Occipital lobe (tissue), 1 donor: ENCODE measurements at regions not wholly inside any gene's neighbourhood (a gene's known extent, or its start where the extent isn't known, plus 50 kb on each side); places are given as distances from the start of the nearest gene placed in this dataset.
"Not testable (repeated sequence)": the region's sequence is repeated elsewhere in the genome, so short reads cannot be mapped to it uniquely, and the experiment has no call there.

Experiments
- DNase-seq: peaks from one replicate; lab custom pipeline; 2025; lab: John Stamatoyannopoulos, UW

- no peak for DNase-seq
Observed at GRCh38 chr2:8559805-8560204, 122.1 kb upstream of the ID2 start.

- DNase-seq = not testable (repeated sequence)
Observed at GRCh38 chr2:8561692-8562091, 120.2 kb upstream of the ID2 start.

DNA sequence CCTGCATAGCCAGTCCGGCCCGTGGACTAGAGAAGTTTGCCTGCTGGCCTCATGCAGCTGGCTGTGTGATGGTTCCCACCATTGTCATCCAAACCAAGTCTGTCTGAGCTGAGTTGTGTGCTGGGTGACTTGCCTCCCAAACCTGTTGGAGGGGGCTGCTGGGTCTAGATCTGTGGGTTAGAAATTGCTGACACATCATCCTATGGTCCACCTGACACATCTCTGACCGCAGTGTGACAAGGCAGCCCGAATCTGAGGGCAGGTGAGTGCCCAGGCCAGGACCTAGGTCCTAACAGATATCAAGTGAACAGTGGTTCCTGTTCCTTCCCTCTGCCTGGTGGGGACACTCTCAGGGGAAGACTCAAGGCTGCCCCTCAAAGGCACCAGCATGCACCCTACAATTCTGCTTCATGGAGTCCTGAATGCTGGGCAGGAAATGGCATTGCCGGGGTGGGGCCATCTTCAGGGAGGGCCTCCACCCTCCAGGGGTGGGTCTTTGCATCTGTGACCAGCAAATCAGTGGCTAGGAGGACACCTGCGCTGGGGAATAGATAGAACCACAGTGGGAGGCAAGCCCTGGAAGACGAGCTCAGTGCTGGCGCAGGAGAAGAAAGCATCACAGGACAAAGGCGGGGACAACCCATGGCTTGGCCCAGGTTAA is 117.9 kb upstream of the ID2 start:
- no peak for DNase-seq

GRCh38 chr2:8564475-8564874 is 117.4 kb upstream of the ID2 start:
- no peak for DNase-seq

DNA sequence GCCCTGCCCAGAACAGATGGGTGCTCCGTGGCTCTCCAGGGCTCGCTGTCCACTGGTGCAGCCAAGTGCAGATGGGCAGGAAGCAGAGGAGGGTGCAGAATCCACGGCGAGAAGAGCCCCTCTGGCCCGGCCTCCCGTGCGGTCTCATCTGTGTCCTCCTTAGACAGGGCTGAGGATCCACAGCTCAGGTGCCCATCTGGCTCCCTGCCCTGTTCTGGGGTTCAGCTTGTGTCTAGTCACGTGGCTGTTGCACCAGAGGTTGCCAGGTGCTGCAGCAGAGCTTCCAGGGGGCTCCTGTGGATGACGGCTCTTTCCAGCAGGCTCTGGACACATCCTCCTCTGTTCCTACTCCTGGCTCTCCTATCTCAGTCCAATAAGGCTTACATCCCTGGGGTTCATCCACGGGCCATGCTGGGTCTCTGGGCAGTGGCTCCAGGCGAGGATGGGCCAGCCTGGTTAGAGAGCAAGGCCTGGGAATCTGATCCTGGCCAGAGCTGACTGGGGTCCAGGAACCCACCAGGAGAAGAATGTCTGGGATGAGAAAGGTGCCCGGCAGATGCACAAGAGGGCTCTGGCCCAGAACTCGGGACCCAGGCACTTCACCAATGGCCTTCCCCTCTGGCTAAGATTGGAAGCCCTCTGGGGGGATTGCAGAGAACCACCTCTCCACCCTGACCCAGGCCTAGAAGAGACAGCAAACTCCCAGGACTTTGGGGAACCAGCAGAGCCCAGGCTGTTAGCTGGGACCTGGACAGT is 116.3 kb upstream of the ID2 start:
- no peak for DNase-seq

DNA sequence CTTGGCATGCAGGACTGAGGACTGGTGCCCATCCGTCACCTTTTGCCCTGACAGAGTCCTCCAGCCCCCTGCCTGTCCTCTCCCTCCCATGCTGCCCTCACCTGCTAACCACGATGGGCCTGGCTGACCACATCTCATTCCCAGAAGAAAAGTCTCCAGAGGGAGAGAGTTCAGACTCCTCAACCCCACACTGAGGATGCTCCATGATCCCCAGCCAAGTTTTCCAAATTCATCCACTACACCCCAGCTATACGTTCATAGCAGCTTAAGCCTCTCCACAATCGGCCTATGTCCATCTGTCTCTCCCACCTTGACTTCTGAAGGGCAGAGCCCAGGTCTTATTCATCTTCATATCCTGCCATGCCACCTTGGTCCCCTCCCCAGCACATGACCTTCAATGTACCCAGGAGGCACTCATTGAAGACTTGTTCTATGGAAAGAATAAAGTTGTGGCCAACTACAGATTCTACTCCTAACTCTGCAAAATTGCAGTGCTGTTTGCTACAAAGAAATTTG is 115.6 kb upstream of the ID2 start:
- no peak for DNase-seq

DNA sequence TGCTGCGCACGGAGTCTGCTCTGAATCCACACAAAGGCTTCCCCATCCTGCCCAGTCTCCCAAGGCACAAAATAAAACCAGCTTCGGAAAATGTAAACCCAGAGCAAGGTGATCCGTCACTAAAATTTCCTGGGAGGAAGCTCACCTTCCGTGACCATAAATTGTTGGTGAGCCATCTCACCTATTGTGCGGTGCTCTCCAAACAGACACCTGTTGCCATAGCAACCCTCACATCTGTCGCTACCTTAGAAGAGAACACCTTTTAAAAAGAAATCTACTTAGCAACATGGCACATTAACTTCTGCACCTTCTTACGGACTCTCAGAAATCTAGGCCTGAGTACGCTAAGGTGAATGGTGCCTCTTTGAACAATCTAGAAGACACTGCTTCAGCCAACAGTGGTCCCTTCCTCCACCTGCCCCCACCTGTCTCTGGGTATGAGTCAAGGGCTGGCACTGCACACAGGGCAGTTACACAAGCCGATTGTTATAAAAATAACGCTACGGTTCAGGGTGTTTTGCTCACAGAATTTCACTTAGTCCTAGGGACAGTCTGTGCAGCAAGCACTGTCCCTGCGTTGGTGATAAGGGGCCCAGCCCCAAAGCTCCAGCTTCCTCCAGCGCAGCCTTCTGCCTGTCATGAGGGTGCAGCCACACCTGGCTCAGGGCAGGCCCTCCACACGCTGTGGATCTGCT is 114.9 kb upstream of the ID2 start:
- DNase-seq = no peak

GRCh38 chr2:8567469-8568260 is 114.2 kb upstream of the ID2 start:
- DNase-seq = no peak

DNA sequence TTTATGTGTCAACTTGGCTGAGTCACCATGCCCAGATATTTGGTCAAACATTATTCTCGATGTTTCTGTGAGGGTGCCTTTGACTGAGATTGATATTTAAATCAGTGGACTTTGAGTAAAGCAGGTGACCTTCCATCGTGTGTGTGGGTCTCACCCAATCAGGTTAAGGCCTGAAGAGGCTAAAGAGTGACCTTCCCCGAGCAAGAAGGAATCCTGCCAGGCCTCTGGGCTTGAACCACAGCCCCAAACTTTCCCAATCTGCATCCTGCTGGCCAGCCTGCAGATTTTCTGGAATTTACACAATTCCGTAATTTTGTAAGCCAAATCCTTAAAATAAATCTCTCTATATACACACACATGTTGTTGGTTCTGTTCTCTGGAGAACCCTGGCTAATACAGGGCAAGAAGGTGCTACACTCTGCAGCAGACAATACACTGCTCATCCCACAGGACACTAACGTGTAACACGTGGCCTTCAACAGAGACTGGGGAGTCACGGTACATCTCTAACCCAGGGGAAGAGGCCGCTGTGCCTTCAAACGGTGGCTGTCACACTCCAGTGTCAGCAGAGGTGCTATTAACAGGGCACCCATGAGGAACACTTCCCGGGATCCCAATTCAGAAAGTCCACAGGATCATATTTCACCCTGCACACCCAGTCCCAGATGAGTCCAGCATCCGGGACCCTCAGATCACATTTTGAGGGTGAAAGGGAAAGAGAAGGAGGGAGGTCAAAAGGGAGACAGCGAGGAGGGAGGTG is 113.1 kb upstream of the ID2 start:
- DNase-seq = no peak

DNA sequence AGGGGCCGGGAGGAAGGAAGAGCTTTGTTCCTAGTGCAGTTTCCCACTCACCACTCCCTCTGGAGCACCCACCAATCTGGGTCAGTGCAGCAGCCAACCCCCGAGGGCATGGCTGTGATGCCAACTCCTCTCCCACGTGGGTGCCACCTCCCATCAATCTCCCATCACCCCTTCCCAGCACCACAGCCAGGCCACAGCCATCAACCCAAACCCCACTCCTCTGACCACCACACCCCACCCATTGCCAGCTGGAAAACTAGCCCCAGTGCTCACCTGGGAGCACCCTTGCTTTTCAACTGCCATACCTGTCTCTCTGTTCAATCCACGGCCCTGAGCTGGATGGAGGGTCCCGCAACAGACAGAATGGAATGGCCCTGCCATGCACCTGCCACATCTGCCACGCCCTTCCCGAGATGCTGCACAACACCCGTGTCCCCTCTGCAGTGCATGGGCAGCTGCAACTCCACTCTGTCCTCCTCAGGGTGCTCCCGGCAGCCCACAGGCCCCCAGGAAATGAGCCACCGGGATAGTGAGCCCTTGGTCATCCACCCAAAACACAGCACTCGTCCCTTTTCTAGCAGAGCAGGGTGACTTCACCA is 112.4 kb upstream of the ID2 start:
- DNase-seq = no peak

- no peak for DNase-seq
Observed at GRCh38 chr2:8570637-8571036, 111.2 kb upstream of the ID2 start.

GRCh38 chr2:8571301-8571791 is 110.5 kb upstream of the ID2 start:
- no peak for DNase-seq

DNA sequence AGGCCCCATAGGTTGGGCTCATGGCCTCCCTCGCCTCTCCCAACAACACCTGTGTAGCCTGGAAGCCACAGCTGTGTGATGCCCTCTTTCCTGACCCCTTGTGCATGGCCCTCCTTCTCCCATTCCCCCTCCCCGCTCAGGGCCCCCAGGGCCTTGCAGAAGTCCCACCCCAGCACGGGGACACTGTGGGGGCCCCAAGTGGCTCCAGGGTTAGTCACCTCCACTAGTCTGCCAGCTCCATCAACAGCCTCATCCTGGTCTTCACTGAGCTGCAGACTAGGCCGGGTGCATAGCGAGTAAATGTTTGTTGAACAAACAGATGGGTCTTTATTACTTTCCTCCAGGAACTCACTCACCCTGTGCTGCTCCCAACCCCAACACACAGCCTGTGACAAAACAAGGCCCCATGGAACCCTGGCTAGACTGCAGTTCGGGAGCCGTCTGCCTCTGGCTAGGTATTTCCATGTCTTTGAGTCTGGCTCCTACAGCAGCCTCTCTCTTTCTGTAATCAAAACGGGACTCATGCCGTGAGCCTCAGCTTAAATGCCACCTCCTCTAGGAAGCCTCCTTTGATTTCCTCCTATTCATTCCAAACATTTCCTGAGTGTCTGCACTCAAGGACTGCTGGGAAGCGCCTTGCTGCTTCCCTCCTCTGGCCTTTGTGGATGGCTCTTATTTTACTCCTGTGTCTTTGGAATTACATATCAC is 109.9 kb upstream of the ID2 start:
- DNase-seq = no peak

DNA sequence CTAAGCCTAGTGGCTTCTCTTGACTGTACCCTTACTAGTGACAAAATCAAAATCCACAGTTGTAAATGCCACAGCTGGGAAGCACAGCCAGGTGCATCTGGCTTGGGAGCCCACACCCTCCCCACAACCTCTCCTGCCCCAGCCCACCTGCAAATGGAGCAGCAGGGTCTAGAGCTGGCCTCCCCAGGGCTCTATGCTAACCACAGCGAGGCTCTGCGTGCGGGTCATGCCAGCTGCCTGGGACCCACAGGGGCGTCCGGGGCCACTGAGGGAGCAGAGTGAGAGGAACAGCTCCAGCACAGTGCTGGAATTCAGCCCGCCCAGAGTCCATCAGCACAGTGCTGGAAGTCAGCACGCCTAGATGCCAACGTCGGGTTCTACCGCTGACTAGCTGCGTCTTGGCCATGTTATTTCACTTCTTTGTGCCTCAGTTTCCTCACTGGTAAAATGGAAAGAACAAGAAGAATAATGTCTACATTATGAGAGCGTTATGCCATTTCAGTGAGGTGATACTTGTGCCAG is 109.1 kb upstream of the ID2 start:
- DNase-seq = no peak

- no peak for DNase-seq
Observed at GRCh38 chr2:8573234-8573941, 108.5 kb upstream of the ID2 start.

DNA sequence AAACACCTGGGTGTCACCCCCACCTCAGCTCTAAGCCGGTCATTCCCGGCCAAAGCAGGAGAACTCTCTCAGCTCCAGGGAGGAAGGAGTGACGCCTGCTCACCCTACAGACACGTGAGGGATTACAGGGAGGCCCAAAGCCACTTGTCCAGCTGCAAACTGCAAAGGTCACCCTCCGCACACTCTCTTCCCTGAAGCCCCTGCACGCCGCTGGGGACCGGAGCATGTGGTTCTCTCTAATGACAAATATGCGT is 108.0 kb upstream of the ID2 start:
- no peak for DNase-seq

- DNase-seq = peak; percentile 50
Observed at GRCh38 chr2:8574196-8575037, 107.4 kb upstream of the ID2 start.
